SK-N-MC (cell line): ENCODE measurements at regions not wholly inside any gene's neighbourhood (a gene's known extent, or its start where the extent isn't known, plus 50 kb on each side); places are given as distances from the start of the nearest gene placed in this dataset.

Source experiments
- EZH2 ChIP-seq: fragments of 200-600 bp; sonication (generic); IDR thresholded peaks from one replicate; pipeline ENCODE4 v1.6.1; 2017; ENCODE audit warnings: antibody characterized with exemption
- POLR2AphosphoS5 ChIP-seq: IDR thresholded peaks from 2 replicates; pipeline ENCODE4 v1.6.1; 2012; ENCODE audit warnings: mild to moderate bottlenecking, low read depth, low read length, borderline replicate concordance

GRCh38 chr11:103584720-103585119 lies 451.7 kb upstream of the DDI1 start:
- TF ChIP-seq POLR2AphosphoS5 (no peak), EZH2 (no peak)
